ENCODE measurements at regions not wholly inside any gene's neighbourhood (a gene's known extent, or its start where the extent isn't known, plus 50 kb on each side); places are given as distances from the start of the nearest gene placed in this dataset.
"Not testable (repeated sequence)": the region's sequence is repeated elsewhere in the genome, so short reads cannot be mapped to it uniquely, and the experiment has no call there.

DNA sequence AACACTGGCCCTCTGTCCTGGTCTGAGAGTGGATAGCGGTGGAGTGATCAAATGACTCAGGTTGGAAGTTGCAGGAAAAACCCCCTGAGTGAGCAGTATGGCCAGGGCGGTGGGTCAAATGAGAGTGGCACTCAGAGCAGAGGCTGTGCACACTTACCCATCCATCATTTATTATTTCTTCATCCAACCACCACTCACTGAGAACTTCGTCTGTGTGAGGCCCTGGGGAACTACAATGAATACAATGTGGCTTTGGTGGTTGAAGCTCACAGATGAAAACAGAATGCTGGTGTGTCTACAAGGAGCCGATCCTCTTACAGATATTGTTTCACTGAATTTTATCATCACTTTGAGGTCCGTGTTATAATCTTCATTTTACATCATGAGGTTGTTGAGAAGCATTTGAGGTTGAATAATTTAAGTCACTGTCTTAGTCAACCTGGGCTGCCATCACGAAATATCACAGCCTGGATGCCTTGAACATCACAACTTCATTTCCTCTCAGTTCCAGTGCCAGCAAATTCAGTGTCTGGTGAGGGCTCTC lies 73.4 kb upstream of the ID2 start:
- no peaks in the 10 kb centered on the region for H3K36me3 ChIP-seq
- no peak overlapping the region for H3K4me3 ChIP-seq
- H3K27ac ChIP-seq = peak overlapping the region; percentile 98
- no peaks in the 10 kb centered on the region for H3K27me3 ChIP-seq
- peaks cover 26% of the 10 kb centered on the region for H3K4me1 ChIP-seq (ENCODE audit: low read depth)
- no peak for DNase-seq (ENCODE audit: low read depth in 1 of 2, low spot score in 1 of 2)
- TF ChIP-seq, protein P1, sequence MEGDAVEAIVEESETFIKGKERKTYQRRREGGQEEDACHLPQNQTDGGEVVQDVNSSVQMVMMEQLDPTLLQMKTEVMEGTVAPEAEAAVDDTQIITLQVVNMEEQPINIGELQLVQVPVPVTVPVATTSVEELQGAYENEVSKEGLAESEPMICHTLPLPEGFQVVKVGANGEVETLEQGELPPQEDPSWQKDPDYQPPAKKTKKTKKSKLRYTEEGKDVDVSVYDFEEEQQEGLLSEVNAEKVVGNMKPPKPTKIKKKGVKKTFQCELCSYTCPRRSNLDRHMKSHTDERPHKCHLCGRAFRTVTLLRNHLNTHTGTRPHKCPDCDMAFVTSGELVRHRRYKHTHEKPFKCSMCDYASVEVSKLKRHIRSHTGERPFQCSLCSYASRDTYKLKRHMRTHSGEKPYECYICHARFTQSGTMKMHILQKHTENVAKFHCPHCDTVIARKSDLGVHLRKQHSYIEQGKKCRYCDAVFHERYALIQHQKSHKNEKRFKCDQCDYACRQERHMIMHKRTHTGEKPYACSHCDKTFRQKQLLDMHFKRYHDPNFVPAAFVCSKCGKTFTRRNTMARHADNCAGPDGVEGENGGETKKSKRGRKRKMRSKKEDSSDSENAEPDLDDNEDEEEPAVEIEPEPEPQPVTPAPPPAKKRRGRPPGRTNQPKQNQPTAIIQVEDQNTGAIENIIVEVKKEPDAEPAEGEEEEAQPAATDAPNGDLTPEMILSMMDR (IDR thresholded peaks at IDR 0.05; ENCODE audit: low read depth, low read length) = no peak
- H3K9me3 ChIP-seq (ENCODE audit: low read depth) = no peaks in the 10 kb centered on the region

DNA sequence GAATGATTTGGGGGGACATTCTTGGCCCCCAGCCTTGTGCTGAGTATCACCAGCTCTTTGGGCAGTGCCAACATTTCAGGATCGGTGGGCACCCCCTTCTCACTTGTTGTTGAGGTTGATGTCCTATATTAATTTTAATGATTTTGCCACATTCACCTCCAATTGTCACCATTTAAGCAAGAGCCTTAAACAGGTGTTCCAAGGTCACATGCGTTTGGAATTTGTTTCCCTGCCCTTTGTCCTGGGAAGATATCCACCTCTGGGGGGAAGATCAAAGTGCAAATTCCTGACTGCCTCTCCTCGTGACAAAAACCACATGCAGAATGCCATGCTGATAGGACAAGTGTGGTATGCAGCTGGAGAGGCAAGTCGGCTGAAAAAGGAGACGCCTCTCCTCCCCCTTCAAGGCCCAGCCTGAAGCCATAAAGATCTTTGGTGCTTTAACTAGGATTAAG lies 72.5 kb upstream of the ID2 start:
- Histone ChIP-seq H3K4me1 (ENCODE audit: low read depth) (peaks cover 26% of the 10 kb centered on the region), H3K9me3 (ENCODE audit: low read depth) (no peaks in the 10 kb centered on the region), H3K27me3 (no peaks in the 10 kb centered on the region), H3K27ac (peak overlapping the region; percentile 98), H3K36me3 (no peaks in the 10 kb centered on the region), H3K4me3 (no peak overlapping the region)
- DNase-seq (ENCODE audit: low read depth in 1 of 2, low spot score in 1 of 2) = peak; percentile 20 to 90
- TF ChIP-seq, protein P1 (IDR thresholded peaks at IDR 0.05; ENCODE audit: low read depth, low read length) = no peak

DNA sequence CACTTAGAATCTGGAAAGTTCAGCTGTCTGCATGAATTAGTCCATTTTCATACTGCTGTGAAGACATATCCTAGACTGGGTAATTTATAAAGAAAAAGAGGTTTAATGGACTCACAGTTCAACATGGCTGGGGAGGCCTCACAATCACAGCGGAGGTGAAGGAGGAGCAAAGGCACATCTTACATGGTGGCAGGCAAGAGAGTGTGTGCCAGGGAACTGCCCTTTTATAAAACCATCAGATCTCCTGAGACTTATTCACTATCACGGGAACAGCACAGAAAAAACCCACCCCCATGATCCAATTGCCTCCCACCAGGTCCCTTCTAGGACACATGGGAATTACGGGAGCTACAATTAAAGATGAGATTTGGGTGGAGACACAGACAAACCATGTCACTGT lies 71.1 kb upstream of the ID2 start:
- not testable (repeated sequence) for H3K9me3 ChIP-seq (ENCODE audit: low read depth)

DNA sequence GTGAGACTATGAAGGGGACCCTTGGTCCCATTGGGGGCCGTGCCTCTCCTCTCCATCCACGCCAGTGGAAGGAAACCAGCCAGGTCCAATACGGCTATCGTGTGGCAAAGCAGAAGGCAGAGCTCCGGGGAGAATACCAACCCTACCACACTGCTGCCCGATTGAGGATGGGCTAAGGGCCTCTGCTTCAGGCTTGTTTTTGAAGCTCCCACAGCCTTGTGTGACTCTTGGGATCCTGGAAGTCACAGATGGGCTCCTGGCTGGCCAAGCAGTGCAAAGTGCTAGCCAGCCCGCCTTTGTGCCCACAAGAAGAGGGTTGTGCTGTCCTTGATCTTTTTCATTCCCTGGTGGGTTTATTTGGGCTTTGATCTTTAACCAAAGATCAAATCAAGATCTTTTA lies 70.6 kb upstream of the ID2 start:
- Histone ChIP-seq H3K27ac (no peak overlapping the region), H3K9me3 (ENCODE audit: low read depth) (no peaks in the 10 kb centered on the region), H3K27me3 (no peaks in the 10 kb centered on the region), H3K4me1 (ENCODE audit: low read depth) (peaks cover 37% of the 10 kb centered on the region), H3K4me3 (no peak overlapping the region), H3K36me3 (no peaks in the 10 kb centered on the region)
- DNase-seq (ENCODE audit: low read depth in 1 of 2, low spot score in 1 of 2) = no peak
- TF ChIP-seq, protein P1 (IDR thresholded peaks at IDR 0.05; ENCODE audit: low read depth, low read length) = no peak

More for the DNA sequence above, 71.1 kb upstream of the ID2 start:
- not testable (repeated sequence) for H3K4me3 ChIP-seq; DNase-seq (ENCODE audit: low read depth in 1 of 2, low spot score in 1 of 2); H3K36me3 ChIP-seq; H3K27me3 ChIP-seq
- Histone ChIP-seq H3K27ac (peak overlapping the region; percentile 98), H3K4me1 (ENCODE audit: low read depth) (peaks cover 32% of the 10 kb centered on the region)

DNA sequence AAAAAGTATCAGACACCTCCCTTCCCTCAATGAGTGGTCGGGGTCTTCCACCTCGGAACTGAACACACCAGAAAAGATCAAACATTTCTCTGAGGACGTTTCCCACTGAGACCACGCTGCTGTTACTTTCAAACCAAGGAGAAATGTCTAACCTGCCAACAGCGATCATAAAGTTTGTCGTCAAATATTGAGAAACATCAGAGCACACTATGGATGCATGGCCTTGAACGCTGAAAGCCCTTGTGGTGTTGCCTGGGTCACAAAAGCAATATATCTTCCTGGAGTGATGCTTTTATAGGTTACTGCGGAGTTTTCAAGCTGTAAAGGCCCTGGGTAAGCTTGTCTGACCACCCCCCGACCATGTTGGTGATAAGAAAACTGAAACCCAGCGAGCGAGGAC lies 70.2 kb upstream of the ID2 start:
- H3K4me3 ChIP-seq = no peak overlapping the region

DNA sequence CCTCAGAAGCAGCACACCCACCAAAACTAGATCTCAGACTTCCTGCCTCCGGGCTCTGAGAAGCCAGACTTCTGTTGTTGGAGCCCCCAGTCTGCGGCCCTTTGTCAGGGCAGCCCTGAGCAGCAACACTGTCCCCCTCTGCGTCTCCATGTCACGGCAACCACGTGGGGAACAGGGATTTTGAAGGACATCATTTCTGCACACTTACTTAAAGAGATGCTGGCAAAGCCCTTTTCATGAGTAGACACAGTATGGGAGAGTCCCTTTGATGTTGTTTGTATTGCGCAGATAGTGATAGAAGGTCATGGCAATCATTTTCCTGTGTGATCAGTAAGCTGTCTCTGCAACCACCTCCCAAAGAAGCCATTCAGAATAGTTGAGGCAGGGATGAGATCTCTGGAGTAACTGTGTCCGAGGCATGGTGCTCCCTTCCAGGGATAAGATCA lies 69.1 kb upstream of the ID2 start:
- Histone ChIP-seq H3K27me3 (no peaks in the 10 kb centered on the region), H3K4me1 (ENCODE audit: low read depth) (peaks cover 34% of the 10 kb centered on the region), H3K36me3 (no peaks in the 10 kb centered on the region), H3K27ac (no peak overlapping the region), H3K9me3 (ENCODE audit: low read depth) (no peaks in the 10 kb centered on the region), H3K4me3 (no peak overlapping the region)
- TF ChIP-seq, protein P1 (IDR thresholded peaks at IDR 0.05; ENCODE audit: low read depth, low read length) = no peak
- DNase-seq (ENCODE audit: low read depth in 1 of 2, low spot score in 1 of 2) = no peak

More for the DNA sequence above, 70.2 kb upstream of the ID2 start:
- TF ChIP-seq, protein P1 (IDR thresholded peaks at IDR 0.05; ENCODE audit: low read depth, low read length) = no peak
- Histone ChIP-seq H3K9me3 (ENCODE audit: low read depth) (no peaks in the 10 kb centered on the region), H3K27ac (no peak overlapping the region), H3K27me3 (no peaks in the 10 kb centered on the region), H3K4me1 (ENCODE audit: low read depth) (peaks cover 37% of the 10 kb centered on the region), H3K36me3 (no peaks in the 10 kb centered on the region)
- no peak for DNase-seq (ENCODE audit: low read depth in 1 of 2, low spot score in 1 of 2)

DNA sequence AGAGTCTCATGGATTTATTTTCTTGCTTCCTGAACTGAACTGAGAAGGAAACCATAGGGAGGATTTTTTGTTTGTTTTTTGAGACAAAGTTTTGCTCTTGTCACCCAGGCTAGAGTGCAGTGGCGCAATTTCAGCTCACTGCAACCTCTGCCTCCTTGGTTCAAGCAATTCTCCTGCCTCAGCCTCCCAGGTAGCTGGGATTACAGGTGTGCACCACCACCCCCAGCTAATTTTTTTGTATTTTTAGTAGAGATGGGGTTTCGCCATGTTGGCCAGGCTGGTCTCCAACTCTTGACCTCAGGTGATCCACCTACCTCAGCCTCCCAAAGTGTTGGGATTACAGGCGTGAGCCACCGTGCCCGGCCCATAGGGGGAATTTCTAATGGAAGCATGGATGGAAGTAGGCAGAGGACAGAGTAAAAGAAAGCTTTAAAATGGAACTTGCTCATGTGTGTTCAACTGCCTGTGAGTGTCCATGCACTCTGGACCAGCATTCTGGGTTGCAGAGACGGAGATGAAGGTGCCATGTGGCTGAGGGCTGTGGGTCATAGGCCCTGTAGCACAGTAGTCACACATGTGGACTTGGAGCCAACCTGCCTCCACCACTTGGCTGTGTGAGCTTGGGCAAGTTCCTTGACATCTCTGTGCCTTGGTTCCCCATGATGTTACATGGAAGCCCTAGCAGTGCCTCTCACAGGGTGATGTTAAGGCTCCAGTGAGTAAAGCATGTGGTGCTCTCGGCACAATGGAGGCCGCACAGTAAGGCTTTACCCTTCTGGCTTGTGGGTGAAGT lies 68.5 kb upstream of the ID2 start:
- H3K27ac ChIP-seq; H3K4me3 ChIP-seq; H3K27me3 ChIP-seq; H3K36me3 ChIP-seq; H3K9me3 ChIP-seq (ENCODE audit: low read depth); DNase-seq (ENCODE audit: low read depth in 1 of 2, low spot score in 1 of 2): not testable (repeated sequence)
- peaks cover 33% of the 10 kb centered on the region for H3K4me1 ChIP-seq (ENCODE audit: low read depth)
